Fibroblast of lung (primary cell): ENCODE measurements at regions not wholly inside any gene's neighbourhood (a gene's known extent, or its start where the extent isn't known, plus 50 kb on each side); places are given as distances from the start of the nearest gene placed in this dataset.
A peak's percentile ranks its signal among the peaks of the same experiment; 100 is the strongest.

ENCODE experiments used
- DNase-seq, 2 donors: peaks; one replicate each; pipeline versions ENCODE4 v3.0.0 to v3.0.0-alpha.2; 2010; ENCODE audit warnings: low read depth in 2 of 2
- H2AFZ ChIP-seq: 2 replicates; pipeline ENCODE4 v1.5.1; 2012; ENCODE audit warnings: low read length, control low read depth, inconsistent platforms
- H3K27ac ChIP-seq: 2 replicates; pipeline ENCODE4 v1.5.1; 2011; ENCODE audit warnings: low read length, control low read depth; ENCODE audit not compliant: insufficient read depth
- H3K27me3 ChIP-seq: 2 replicates; pipeline ENCODE4 v1.5.1; 2011; ENCODE audit warnings: mild to moderate bottlenecking, low read length; ENCODE audit not compliant: control insufficient read depth, insufficient read depth
- H3K36me3 ChIP-seq: 2 replicates; pipeline ENCODE4 v1.5.1; 2011; ENCODE audit warnings: low read length; ENCODE audit not compliant: control insufficient read depth, insufficient read depth
- H3K4me1 ChIP-seq: 2 replicates; pipeline ENCODE4 v1.5.1; 2011; ENCODE audit warnings: low read length; ENCODE audit not compliant: control insufficient read depth, insufficient read depth; ENCODE audit errors: extremely low read depth
- H3K4me2 ChIP-seq: 2 replicates; pipeline ENCODE4 v1.5.1; 2011; ENCODE audit warnings: low read length, control low read depth; ENCODE audit not compliant: insufficient read depth; ENCODE audit errors: extremely low read depth
- H3K4me3 ChIP-seq, 4 experiments: fragments of 200-600 bp in 1 of 4; sonication (generic) in 1 of 4; replicated peaks in 1 of 4; 2 replicates each; pipeline ENCODE4 v1.5.1; 2011 to 2016; ENCODE audit warnings: low read length in 4 of 4, low read depth in 3 of 4, mild to moderate bottlenecking in 3 of 4, control low read depth in 2 of 4, inconsistent platforms in 1 of 4, mixed read lengths in 1 of 4; ENCODE audit not compliant: insufficient read depth in 1 of 4; ENCODE audit errors: control extremely low read depth in 1 of 4
- H3K79me2 ChIP-seq: 2 replicates; pipeline ENCODE4 v1.5.1; 2012; ENCODE audit warnings: mild to moderate bottlenecking, low read length, inconsistent platforms; ENCODE audit not compliant: control insufficient read depth, insufficient read depth
- H3K9ac ChIP-seq: 2 replicates; pipeline ENCODE4 v1.5.1; 2011; ENCODE audit warnings: mild to moderate bottlenecking, low read length, control low read depth; ENCODE audit not compliant: insufficient read depth
- H3K9me3 ChIP-seq: 2 replicates; pipeline ENCODE4 v1.5.1; 2012; ENCODE audit warnings: low read depth, low read length; ENCODE audit not compliant: control insufficient read depth, insufficient read depth
- H4K20me1 ChIP-seq: 2 replicates; pipeline ENCODE4 v1.5.1; 2011; ENCODE audit warnings: low read length; ENCODE audit not compliant: control insufficient read depth, insufficient read depth; ENCODE audit errors: extremely low read depth
- CTCF ChIP-seq, 2 donors: IDR thresholded peaks in 1 of 2; conservative IDR thresholded peaks in 1 of 2; 1 replicate in 1 of 2; 2 replicates in 1 of 2; pipeline ENCODE4 v1.5.1; 2011 to 2012; ENCODE audit warnings: low read length in 2 of 2, control low read depth in 1 of 2, inconsistent platforms in 1 of 2, low read depth in 1 of 2, mild to moderate bottlenecking in 1 of 2
- EZH2 ChIP-seq: IDR thresholded peaks from 2 replicates; pipeline ENCODE4 v1.5.1; 2012; ENCODE audit warnings: low read length, control low read depth, mild to moderate bottlenecking; ENCODE audit errors: missing control alignments

GRCh38 chr7:116392806-116393205 is 106.7 kb upstream of the CAV2 start:
- Histone ChIP-seq H3K36me3 (no peaks in the 10 kb centered on the region), H3K27ac (no peak overlapping the region), H3K27me3 (no peaks in the 10 kb centered on the region), H3K9ac (no peak overlapping the region), H3K79me2 (no peaks in the 10 kb centered on the region), H2AFZ (no peak overlapping the region), H3K4me1 (peaks cover 8% of the 10 kb centered on the region), H3K4me3 (no peak overlapping the region), H3K9me3 (no peaks in the 10 kb centered on the region), H3K4me2 (no peak overlapping the region), H4K20me1 (no peaks in the 10 kb centered on the region)
- no peak for DNase-seq
- no peak for TF ChIP-seq EZH2

- no peaks in the 10 kb centered on the region for H3K9me3 ChIP-seq
- no peak overlapping the region for H3K27ac ChIP-seq
- no peak overlapping the region for H3K4me3 ChIP-seq
- no peak for TF ChIP-seq CTCF (conservative IDR thresholded peaks at IDR 0.05 in 1 of 2, IDR thresholded peaks at IDR 0.05 in 1 of 2; ENCODE audit: low read depth in 1 of 2, low read length in 2 of 2)
- TF ChIP-seq EZH2: no peak
- no peak overlapping the region for H3K4me2 ChIP-seq
- H4K20me1 ChIP-seq: no peaks in the 10 kb centered on the region
- H3K4me1 ChIP-seq: peaks cover 8% of the 10 kb centered on the region
- H3K79me2 ChIP-seq: no peaks in the 10 kb centered on the region
- peak in 1 of 2 donors; percentile 18 for DNase-seq
- peak overlapping the region; percentile 24 for H2AFZ ChIP-seq
- no peak overlapping the region for H3K9ac ChIP-seq
- no peaks in the 10 kb centered on the region for H3K36me3 ChIP-seq
- H3K27me3 ChIP-seq: no peaks in the 10 kb centered on the region
Observed at GRCh38 chr7:116393654-116394053, 105.9 kb upstream of the CAV2 start.

DNA sequence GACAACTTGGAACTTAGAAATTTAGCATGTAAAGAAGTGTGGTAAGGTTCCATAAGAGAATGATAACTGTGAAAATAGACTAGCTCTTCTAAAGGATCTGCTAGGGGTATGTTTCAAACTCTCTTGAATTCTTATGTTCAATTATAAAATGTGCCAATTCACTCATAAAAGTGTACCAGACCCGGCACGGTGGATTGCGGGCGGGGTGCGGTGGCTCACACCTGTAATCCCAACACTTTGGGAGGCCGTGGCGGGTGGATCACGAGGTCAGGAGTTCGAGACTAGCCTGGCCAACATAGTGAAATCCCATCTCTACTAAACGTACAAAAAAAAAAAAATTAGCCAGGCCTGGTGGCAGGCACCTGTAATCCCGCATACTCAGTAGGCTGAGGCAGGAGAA is 105.4 kb upstream of the CAV2 start:
- Histone ChIP-seq H3K27ac (no peak overlapping the region), H3K9me3 (no peaks in the 10 kb centered on the region), H4K20me1 (no peaks in the 10 kb centered on the region), H3K4me2 (no peak overlapping the region), H3K27me3 (no peaks in the 10 kb centered on the region), H2AFZ (no peak overlapping the region), H3K4me1 (peaks cover 8% of the 10 kb centered on the region), H3K36me3 (no peaks in the 10 kb centered on the region), H3K9ac (no peak overlapping the region), H3K4me3 (no peak overlapping the region), H3K79me2 (no peaks in the 10 kb centered on the region)
- no peak for DNase-seq
- TF ChIP-seq CTCF (conservative IDR thresholded peaks at IDR 0.05 in 1 of 2, IDR thresholded peaks at IDR 0.05 in 1 of 2; ENCODE audit: low read depth in 1 of 2, low read length in 2 of 2) (no peak), EZH2 (no peak)
